HG02970 (cell line): ENCODE measurements at regions not wholly inside any gene's neighbourhood (a gene's known extent, or its start where the extent isn't known, plus 50 kb on each side); places are given as distances from the start of the nearest gene placed in this dataset.
"Not testable (repeated sequence)": the region's sequence is repeated elsewhere in the genome, so short reads cannot be mapped to it uniquely, and the experiment has no call there.

Source experiments
- ATAC-seq: cut with Tn5 transposase; IDR thresholded peaks from one replicate; pipeline ENCODE4 v1.9.1; 2021; ENCODE audit warnings: mild to moderate bottlenecking, moderate library complexity, moderate number of reproducible peaks; ENCODE audit not compliant: unreplicated experiment, low FRiP score

- ATAC-seq, result no peak
Measured at GRCh38 chr20:53656293-53657202, 62.9 kb upstream of the ZNF217 start.

- no peak for ATAC-seq
Measured at GRCh38 chr20:53655625-53656292, 62.1 kb upstream of the ZNF217 start.

- ATAC-seq, result no peak
Measured at GRCh38 chr20:53654932-53655624, 61.4 kb upstream of the ZNF217 start.

GRCh38 chr20:53654521-53654920 is 60.9 kb upstream of the ZNF217 start:
- ATAC-seq, result not testable (repeated sequence)

- ATAC-seq, result peak; percentile 4
Measured at GRCh38 chr20:53652859-53653517, 59.3 kb upstream of the ZNF217 start.

- ATAC-seq, result peak; percentile 54
Measured at GRCh38 chr20:53652090-53652858, 58.6 kb upstream of the ZNF217 start.

- not testable (repeated sequence) for ATAC-seq
Measured at GRCh38 chr20:53649493-53649892, 55.9 kb upstream of the ZNF217 start.

- ATAC-seq, result no peak
Measured at GRCh38 chr20:53647286-53647821, 53.7 kb upstream of the ZNF217 start.

GRCh38 chr20:53646550-53646949 is 52.9 kb upstream of the ZNF217 start:
- ATAC-seq, result no peak

- ATAC-seq, result no peak
Measured at GRCh38 chr20:53645582-53645897, 51.9 kb upstream of the ZNF217 start.

GRCh38 chr20:53644108-53644507 is 50.5 kb upstream of the ZNF217 start:
- not testable (repeated sequence) for ATAC-seq
